ENCODE measurements at regions not wholly inside any gene's neighbourhood (a gene's known extent, or its start where the extent isn't known, plus 50 kb on each side); places are given as distances from the start of the nearest gene placed in this dataset.
"Not testable (repeated sequence)": the region's sequence is repeated elsewhere in the genome, so short reads cannot be mapped to it uniquely, and the experiment has no call there.

DNA sequence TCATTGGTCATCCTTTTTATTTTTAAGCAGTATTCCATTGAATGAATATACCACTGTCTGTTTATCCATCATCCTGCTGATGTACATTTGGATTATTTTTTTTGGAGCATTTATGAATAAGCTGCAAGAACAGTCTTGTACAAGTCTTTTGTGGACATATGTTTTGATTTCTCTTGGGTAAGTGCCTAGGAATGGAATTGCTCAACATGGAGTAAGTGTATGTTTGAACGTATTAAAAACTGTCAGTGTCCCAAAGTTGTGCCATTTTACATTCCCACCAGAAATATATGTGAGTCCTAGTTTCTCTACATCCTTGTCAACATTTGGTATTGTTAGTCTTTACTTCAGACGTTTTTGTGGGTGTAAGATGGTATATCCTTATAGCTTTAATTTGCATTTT is 287.0 kb upstream of the POF1B start:
- Histone ChIP-seq H3K4me3 (no peak overlapping the region), H3K9me3 (no peaks in the 10 kb centered on the region), H3K4me1 (no peaks in the 10 kb centered on the region), H3K27ac (no peak overlapping the region), H3K27me3 (no peaks in the 10 kb centered on the region), H3K36me3 (no peaks in the 10 kb centered on the region)
- no peak for DNase-seq (ENCODE audit: extremely low spot score in 2 of 2)
- intact Hi-C loops (cut with DNase I) = no loop called here
- no peak for TF ChIP-seq POLR2AphosphoS5 (IDR thresholded peaks at IDR 0.05; ENCODE audit: insufficient read depth in 1 of 2, low read depth in 1 of 2)

DNA sequence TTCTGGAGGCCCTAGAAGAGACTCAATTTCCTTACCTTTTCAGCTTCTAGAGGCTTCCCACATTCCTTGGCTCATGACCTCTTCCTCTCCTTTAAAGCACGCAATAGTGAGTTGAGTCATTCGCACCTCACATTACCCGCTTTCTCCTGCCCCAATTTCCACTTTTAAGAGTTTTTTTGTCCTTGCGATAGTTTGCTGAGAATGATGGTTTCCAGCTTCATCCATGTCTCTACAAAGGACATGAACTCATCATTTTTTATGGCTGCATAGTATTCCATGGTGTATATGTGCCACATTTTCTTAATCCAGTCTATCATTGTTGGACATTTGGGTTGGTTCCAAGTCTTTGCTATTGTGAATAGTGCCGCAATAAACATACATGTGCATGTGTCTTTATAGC is 284.5 kb upstream of the POF1B start:
- H3K36me3 ChIP-seq; H3K4me3 ChIP-seq; H3K27ac ChIP-seq; intact Hi-C loops (cut with DNase I); H3K27me3 ChIP-seq; H3K4me1 ChIP-seq; H3K9me3 ChIP-seq; DNase-seq (ENCODE audit: extremely low spot score in 2 of 2): not testable (repeated sequence)

DNA sequence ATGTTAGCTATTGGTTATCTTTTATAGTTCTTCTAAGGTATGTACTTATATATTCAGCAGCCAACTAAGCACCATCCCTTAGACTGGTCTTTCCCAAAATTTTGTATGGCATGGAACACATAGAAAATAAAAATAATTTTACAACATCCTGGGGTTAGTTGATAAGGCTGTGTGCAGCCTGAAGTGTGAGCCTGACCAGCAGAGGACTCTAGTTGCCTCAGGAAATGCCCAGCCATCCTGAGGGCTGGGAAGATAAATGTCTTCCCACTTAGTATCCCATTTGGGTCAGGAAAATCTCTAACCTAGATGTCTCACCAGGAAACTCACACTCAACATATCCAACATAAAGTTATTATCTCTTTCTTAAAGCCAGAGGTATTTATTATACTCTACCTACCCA is 251.4 kb upstream of the POF1B start:
- no peak overlapping the region for H3K4me3 ChIP-seq
- H3K9me3 ChIP-seq = no peaks in the 10 kb centered on the region
- no peaks in the 10 kb centered on the region for H3K4me1 ChIP-seq
- H3K27me3 ChIP-seq = no peaks in the 10 kb centered on the region
- intact Hi-C loops (cut with DNase I) = no loop called here
- no peaks in the 10 kb centered on the region for H3K36me3 ChIP-seq
- DNase-seq (ENCODE audit: extremely low spot score in 2 of 2) = no peak
- TF ChIP-seq POLR2AphosphoS5 (IDR thresholded peaks at IDR 0.05; ENCODE audit: insufficient read depth in 1 of 2, low read depth in 1 of 2) (no peak), POLR2A (IDR thresholded peaks at IDR 0.05) (no peak)
- TF ChIP-seq, protein P1, sequence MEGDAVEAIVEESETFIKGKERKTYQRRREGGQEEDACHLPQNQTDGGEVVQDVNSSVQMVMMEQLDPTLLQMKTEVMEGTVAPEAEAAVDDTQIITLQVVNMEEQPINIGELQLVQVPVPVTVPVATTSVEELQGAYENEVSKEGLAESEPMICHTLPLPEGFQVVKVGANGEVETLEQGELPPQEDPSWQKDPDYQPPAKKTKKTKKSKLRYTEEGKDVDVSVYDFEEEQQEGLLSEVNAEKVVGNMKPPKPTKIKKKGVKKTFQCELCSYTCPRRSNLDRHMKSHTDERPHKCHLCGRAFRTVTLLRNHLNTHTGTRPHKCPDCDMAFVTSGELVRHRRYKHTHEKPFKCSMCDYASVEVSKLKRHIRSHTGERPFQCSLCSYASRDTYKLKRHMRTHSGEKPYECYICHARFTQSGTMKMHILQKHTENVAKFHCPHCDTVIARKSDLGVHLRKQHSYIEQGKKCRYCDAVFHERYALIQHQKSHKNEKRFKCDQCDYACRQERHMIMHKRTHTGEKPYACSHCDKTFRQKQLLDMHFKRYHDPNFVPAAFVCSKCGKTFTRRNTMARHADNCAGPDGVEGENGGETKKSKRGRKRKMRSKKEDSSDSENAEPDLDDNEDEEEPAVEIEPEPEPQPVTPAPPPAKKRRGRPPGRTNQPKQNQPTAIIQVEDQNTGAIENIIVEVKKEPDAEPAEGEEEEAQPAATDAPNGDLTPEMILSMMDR (IDR thresholded peaks at IDR 0.05) = no peak
- no peak overlapping the region for H3K27ac ChIP-seq

DNA sequence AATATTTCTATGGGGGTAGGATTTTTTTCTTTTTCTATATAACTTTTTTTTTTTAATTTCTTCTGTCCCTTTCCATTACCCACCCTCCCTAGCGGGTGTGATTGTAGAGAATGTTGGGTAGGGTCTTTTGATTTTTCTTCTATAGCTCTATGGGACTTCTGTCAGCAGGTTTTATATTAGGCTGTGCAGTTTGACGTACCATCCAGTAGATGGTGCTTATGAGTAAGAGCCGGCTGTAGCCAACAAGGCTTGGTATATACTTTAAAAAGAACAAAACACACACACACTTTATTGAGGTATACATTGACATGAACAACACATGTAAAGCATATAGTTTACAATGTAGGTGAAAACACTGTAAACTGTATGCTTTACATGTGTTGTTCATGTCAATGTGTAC is 247.9 kb upstream of the POF1B start:
- Histone ChIP-seq H3K36me3 (no peaks in the 10 kb centered on the region), H3K4me3 (no peak overlapping the region), H3K27ac (no peak overlapping the region), H3K4me1 (no peaks in the 10 kb centered on the region), H3K9me3 (no peaks in the 10 kb centered on the region), H3K27me3 (no peaks in the 10 kb centered on the region)
- intact Hi-C loops (cut with DNase I) = loop anchor here (5.0 kb wide), 1 partner anchor 495 kb away; no protein-coding TSS in a partner anchor
- DNase-seq (ENCODE audit: extremely low spot score in 2 of 2) = no peak
- TF ChIP-seq, protein P1 (IDR thresholded peaks at IDR 0.05) = no peak
- TF ChIP-seq POLR2A (IDR thresholded peaks at IDR 0.05) (no peak), POLR2AphosphoS5 (IDR thresholded peaks at IDR 0.05; ENCODE audit: insufficient read depth in 1 of 2, low read depth in 1 of 2) (no peak)

DNA sequence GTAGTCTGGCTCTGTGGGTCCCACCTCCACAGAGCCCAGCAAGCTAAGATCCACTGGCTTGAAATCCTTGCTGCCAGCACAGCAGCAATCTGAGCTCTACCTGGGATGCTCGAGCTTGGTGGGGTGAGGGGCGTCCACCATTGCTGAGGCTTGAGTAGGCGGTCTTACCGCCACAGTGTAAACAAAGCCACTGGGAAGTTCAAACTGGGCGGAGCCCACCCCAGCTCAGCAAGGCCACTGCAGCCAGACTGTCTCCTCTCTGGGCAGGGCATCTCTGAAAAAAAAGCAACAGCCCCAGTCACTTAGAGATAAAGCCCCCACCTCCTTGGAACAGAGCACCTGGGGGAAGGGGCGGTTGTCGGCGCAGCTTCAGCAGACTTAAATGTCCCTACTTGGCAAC is 243.2 kb upstream of the POF1B start:
- Histone ChIP-seq H3K27me3 (no peaks in the 10 kb centered on the region), H3K27ac (no peak overlapping the region), H3K4me3 (no peak overlapping the region), H3K4me1 (no peaks in the 10 kb centered on the region), H3K9me3 (no peaks in the 10 kb centered on the region), H3K36me3 (no peaks in the 10 kb centered on the region)
- no peak for DNase-seq (ENCODE audit: extremely low spot score in 2 of 2)
- TF ChIP-seq POLR2AphosphoS5 (IDR thresholded peaks at IDR 0.05; ENCODE audit: insufficient read depth in 1 of 2, low read depth in 1 of 2) (no peak), POLR2A (IDR thresholded peaks at IDR 0.05) (no peak)
- TF ChIP-seq, protein P1 (IDR thresholded peaks at IDR 0.05) = no peak
- intact Hi-C loops (cut with DNase I) = no loop called here

DNA sequence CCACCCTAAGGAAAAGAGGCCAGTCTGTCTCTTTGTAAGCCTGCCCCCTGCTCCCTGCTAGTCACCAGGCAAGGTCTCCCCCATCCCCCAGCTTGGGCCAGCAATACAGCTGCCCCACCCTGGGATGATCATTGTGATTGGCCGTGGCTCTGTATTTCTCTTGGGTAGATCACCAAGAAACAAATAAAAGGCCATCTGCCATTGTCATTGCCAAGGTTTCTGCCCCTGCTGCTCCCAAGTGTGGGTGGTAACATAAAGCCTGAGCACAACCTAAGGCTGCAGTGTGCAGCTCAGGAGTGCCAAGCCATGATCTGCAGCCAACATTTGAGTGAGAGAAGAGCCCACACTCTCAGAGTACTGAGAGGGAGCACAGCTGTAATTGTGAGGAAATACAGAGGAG is 241.0 kb upstream of the POF1B start:
- Histone ChIP-seq H3K9me3 (no peaks in the 10 kb centered on the region), H3K27ac (no peak overlapping the region), H3K27me3 (no peaks in the 10 kb centered on the region), H3K4me3 (no peak overlapping the region), H3K4me1 (no peaks in the 10 kb centered on the region), H3K36me3 (no peaks in the 10 kb centered on the region)
- TF ChIP-seq POLR2AphosphoS5 (IDR thresholded peaks at IDR 0.05; ENCODE audit: insufficient read depth in 1 of 2, low read depth in 1 of 2) (no peak), POLR2A (IDR thresholded peaks at IDR 0.05) (no peak)
- TF ChIP-seq, protein P1 (IDR thresholded peaks at IDR 0.05) = no peak
- intact Hi-C loops (cut with DNase I) = no loop called here
- DNase-seq (ENCODE audit: extremely low spot score in 2 of 2) = no peak
